GM12878 (cell line): ENCODE measurements at regions not wholly inside any gene's neighbourhood (a gene's known extent, or its start where the extent isn't known, plus 50 kb on each side); places are given as distances from the start of the nearest gene placed in this dataset.

Experiments used
- ATF3 ChIP-seq: IDR thresholded peaks from 2 replicates; pipeline ENCODE4 v1.6.1; 2011; ENCODE audit warnings: low read depth, mild to moderate bottlenecking, low read length, moderate library complexity, borderline replicate concordance; ENCODE audit errors: extremely low read depth
- BACH1 ChIP-seq: fragments of 450-650 bp; IDR thresholded peaks from 2 replicates; pipeline ENCODE4 v1.6.1; 2017; ENCODE audit warnings: mild to moderate bottlenecking, borderline replicate concordance
- CEBPZ ChIP-seq: fragments of 150-350 bp; IDR thresholded peaks from 2 replicates; pipeline ENCODE4 v1.6.1; 2016; ENCODE audit warnings: low read depth, low read length
- E2F8 ChIP-seq: fragments of 450-650 bp; IDR thresholded peaks from 2 replicates; pipeline ENCODE4 v1.6.1; 2018; ENCODE audit warnings: mild to moderate bottlenecking, low read depth, moderate library complexity; ENCODE audit not compliant: partially characterized antibody
- EED ChIP-seq: sonication (generic); IDR thresholded peaks from 2 replicates; pipeline ENCODE4 v1.6.1; 2016; ENCODE audit warnings: antibody characterized with exemption, low read depth
- HDAC6 ChIP-seq: fragments of 200-600 bp; sonication (generic); IDR thresholded peaks from one replicate; pipeline ENCODE4 v1.8.0; 2017; ENCODE audit warnings: antibody characterized with exemption; ENCODE audit not compliant: unreplicated experiment
- MTA3 ChIP-seq: IDR thresholded peaks from 2 replicates; pipeline ENCODE4 v1.6.1; 2012; ENCODE audit warnings: low read length, inconsistent platforms, borderline replicate concordance
- NR2C2 ChIP-seq: IDR thresholded peaks from 2 replicates; pipeline ENCODE4 v1.6.1; 2011; ENCODE audit warnings: borderline replicate concordance, low read depth; ENCODE audit not compliant: control insufficient read depth, insufficient read length
- PKNOX1 ChIP-seq: fragments of 450-650 bp; IDR thresholded peaks from 2 replicates; pipeline ENCODE4 v1.6.1; 2016; ENCODE audit warnings: mild to moderate bottlenecking
- RCOR1 ChIP-seq: conservative IDR thresholded peaks from 2 replicates; pipeline ENCODE4 v1.6.1; 2012; ENCODE audit warnings: low read depth, low read length, improper control_type of control experiment
- RELA ChIP-seq: fragments of 450-650 bp; IDR thresholded peaks from 2 replicates; pipeline ENCODE4 v1.8.0; 2014; ENCODE audit warnings: borderline replicate concordance; ENCODE audit not compliant: partially characterized antibody
- SP1 ChIP-seq: IDR thresholded peaks from one replicate; pipeline ENCODE4 v1.6.1; 2011; ENCODE audit warnings: low read depth, low read length
- STAT3 ChIP-seq: IDR thresholded peaks from 2 replicates; pipeline ENCODE4 v1.6.1; 2011; ENCODE audit warnings: low read depth, low read length, improper control_type of control experiment
- TARDBP ChIP-seq: IDR thresholded peaks from 2 replicates; pipeline ENCODE4 v1.6.1; 2016; ENCODE audit warnings: borderline replicate concordance
- USF1 ChIP-seq: IDR thresholded peaks from 2 replicates; pipeline ENCODE4 v1.6.1; 2011; ENCODE audit warnings: borderline replicate concordance, low read depth, mild to moderate bottlenecking, moderate library complexity, mixed read lengths, low read length; ENCODE audit not compliant: insufficient read depth; ENCODE audit errors: extremely low read length
- ZNF217 ChIP-seq: fragments of 450-650 bp; IDR thresholded peaks from 2 replicates; pipeline ENCODE4 v1.6.1; 2017; ENCODE audit warnings: antibody characterized with exemption, mild to moderate bottlenecking
- ZNF622 ChIP-seq: fragments of 450-650 bp; IDR thresholded peaks from 2 replicates; pipeline ENCODE4 v1.6.1; 2017; ENCODE audit warnings: mild to moderate bottlenecking, inconsistent platforms
- ZSCAN29 ChIP-seq: fragments of 450-650 bp; IDR thresholded peaks from 2 replicates; pipeline ENCODE4 v1.6.1; 2017; ENCODE audit warnings: mild to moderate bottlenecking, moderate library complexity

- TF ChIP-seq E2F8 (no peak), STAT3 (no peak), SP1 (no peak), ZNF217 (no peak), PKNOX1 (no peak), MTA3 (no peak), EED (no peak), RELA (no peak), ATF3 (no peak), CEBPZ (no peak), HDAC6 (no peak), TARDBP (no peak), ZNF622 (no peak), BACH1 (no peak), NR2C2 (no peak), RCOR1 (no peak), USF1 (no peak), ZSCAN29 (no peak)
These were observed 99.4 kb downstream of the TMEM17 start (continued) for GRCh38 chr2:62406573-62407043.
